Kidney capillary endothelial cell (primary cell): ENCODE measurements at regions not wholly inside any gene's neighbourhood (a gene's known extent, or its start where the extent isn't known, plus 50 kb on each side); places are given as distances from the start of the nearest gene placed in this dataset.
"Not testable (repeated sequence)": the region's sequence is repeated elsewhere in the genome, so short reads cannot be mapped to it uniquely, and the experiment has no call there.

Experiments used
- DNase-seq: peaks from one replicate; pipeline ENCODE4 v3.0.0-alpha.2; 2018; ENCODE audit warnings: low spot score

DNA sequence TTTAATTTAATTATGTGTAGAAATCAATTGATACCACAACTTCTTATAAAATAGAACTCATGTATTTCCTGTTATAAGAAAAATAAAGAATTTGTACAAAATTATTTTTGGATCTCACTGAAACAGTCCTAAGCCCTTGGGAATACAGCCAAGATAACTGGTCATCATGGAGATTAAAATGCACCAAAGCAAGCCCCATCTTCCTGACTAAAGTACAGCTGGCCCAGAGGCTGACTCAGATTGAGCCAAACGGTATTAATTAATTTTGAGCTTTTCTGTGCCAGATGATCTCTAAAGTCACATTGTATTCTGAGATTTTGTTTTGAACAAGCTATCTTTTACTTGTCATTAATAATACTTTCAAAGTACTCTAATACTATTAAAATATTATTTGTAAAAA is 978.5 kb downstream of the TBC1D32 start:
- no peak for DNase-seq

GRCh38 chr6:120354452-120355098 is 979.7 kb downstream of the TBC1D32 start:
- no peak for DNase-seq

DNA sequence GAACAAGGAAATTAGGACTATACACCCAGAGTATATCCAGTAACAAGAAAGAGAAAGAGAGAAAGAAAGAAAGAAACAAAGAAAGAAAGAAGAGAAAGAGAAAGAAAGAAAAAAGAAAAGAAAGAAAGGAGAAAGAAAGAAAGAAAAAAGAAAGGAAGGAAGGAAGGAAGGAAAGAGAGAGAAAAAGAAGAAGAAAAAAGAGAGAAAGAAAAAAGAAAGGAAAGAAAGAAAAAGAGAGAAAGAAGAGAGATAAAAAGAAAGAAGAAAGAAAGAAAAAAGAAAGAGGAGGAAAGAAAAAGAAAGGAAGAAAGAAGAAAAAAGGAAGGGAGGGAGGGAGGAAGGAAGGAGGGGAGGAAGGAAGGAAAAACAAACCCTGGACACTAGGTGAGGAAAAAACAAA is 981.8 kb downstream of the TBC1D32 start:
- no peak for DNase-seq

DNA sequence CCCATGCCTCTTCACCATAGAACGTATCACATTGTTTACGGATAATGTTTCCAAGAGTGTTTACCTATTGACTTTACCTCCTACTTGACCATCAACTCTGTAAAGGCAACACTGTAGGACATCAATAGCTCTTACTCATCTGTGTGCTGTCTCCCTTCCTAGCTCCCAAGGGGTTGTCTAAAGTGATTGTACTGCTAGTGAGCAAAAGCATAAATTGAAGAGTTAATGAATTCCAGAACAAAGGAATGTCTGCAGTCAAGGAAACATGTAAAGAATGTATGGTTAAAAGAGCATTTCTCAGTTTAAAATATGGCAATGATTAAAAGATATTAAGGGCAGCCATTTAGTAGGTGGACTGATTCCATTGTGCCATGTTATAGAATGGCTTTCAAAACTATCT is 985.4 kb downstream of the TBC1D32 start:
- no peak for DNase-seq

DNA sequence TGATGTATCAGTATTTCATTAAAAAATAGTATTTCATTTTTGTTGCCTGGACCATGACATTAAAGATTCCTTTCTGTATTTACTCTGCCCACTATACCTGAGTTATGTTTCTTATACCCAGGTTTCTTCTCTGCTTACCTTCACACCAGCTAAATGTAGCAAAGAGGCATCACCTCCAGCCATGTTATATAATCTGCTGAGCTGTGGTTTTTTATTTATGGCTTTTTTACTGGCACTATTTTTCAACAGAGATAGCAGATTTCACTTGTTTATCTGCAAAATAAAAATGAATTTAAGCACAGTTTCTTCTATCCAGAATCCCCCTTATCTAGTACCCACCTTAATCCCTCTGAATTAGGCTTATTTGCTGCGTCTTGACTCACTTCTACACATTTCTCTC is 979.0 kb upstream of the MAN1A1 start:
- no peak for DNase-seq

GRCh38 chr6:120320481-120321162 is 971.1 kb upstream of the MAN1A1 start:
- DNase-seq, result no peak

GRCh38 chr6:120304223-120304622 is 954.7 kb upstream of the MAN1A1 start:
- DNase-seq, result no peak

DNA sequence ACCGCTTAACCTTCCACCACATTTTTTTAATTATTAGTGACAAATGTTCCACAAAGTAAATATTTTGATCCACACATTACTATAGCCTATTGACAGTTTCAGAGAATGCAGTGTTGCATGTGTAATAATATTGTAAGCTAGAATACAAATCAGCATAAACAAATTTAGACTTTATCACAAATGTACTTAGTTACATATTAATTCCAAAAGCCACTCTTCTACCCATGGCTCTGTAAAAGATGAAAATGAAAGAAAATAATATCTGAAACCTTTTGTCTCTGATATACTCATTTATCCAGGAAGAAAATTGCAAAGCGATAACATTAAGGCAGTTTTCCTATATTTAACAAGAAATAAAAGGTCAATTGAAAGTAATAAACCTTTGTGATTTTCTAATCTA is 954.0 kb upstream of the MAN1A1 start:
- DNase-seq, result no peak

GRCh38 chr6:120302041-120302440 is 952.5 kb upstream of the MAN1A1 start:
- no peak for DNase-seq

- DNase-seq, result no peak
Measured at GRCh38 chr6:120290964-120291363, 941.4 kb upstream of the MAN1A1 start.

DNA sequence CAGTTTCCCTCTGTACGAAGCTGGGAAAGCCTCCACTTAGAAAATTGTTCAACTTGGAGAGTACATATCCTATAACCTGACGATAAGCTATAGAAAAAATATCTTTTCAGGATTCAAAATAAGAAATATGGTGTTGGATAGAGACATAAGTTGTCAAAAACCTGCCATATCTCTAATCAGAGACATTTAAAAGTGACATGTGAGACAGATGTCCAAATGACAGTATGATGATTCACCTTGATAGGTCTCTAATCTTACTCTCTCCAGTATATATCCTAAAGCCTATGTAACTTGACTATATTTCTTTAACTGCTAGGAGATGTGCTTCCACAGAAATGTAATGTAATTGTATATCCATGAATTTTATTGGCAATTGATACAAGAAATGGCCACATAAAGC is 932.4 kb upstream of the MAN1A1 start:
- no peak for DNase-seq

GRCh38 chr6:120279466-120280167 is 930.1 kb upstream of the MAN1A1 start:
- no peak for DNase-seq

- DNase-seq, result no peak
Measured at GRCh38 chr6:120278689-120279396, 929.3 kb upstream of the MAN1A1 start.

- no peak for DNase-seq
Measured at GRCh38 chr6:120274547-120274946, 925.0 kb upstream of the MAN1A1 start.

- DNase-seq, result no peak
Measured at GRCh38 chr6:120273411-120273810, 923.9 kb upstream of the MAN1A1 start.

DNA sequence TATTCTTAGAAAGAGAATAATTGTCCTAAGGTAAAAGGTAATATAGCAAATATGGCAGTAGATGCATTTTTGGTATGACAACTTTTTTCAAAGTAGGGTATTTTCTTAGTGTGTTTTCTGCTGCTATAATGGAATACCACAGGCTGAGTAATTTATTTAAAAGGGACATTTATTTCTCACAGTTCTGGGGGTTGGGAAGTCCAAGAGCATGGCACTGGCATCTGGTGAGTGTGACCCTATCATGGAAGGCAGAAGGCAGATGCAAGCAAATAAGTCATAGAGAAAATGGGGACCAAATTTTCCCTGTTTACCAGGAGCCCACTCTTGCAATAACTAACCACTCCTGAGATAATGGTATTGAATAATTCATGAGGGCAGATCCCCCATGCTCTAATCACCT is 922.5 kb upstream of the MAN1A1 start:
- DNase-seq, result no peak

DNA sequence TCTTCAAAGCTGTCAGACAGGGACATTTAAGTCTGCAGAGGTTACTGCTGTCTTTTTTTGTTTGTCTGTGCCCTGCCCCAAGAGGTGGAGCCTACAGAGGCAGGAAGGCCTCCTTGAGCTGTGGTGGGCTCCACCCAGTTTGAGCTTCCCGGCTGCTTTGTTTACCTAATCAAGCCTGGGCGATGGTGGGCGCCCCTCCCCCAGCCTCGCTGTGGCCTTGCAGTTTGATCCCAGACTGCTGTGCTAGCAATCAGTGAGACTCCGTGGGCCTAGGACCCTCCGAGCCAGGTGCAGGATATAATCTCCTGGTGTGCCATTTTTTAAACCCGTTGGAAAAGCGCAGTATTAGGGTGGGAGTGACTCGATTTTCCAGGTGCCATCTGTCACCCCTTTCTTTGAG is 918.7 kb upstream of the MAN1A1 start:
- not testable (repeated sequence) for DNase-seq

DNA sequence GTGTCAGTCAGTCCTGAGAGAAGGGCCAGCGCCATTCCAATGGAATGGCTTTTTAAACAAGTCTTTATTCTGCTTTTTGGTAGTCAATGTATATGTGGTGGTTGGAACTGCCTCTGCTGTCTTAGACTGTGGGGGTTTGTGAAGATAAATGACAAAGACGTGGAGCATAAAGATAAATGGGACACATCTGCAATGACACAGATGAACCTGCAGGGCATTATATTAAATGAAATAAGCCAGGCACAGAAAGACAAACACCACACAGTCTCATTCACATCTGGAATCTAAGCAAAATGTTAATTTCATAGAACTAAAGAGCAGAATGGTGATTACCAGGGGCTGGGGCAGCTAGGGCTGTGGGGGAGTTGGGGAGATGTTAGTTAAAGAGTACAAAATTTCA is 912.8 kb upstream of the MAN1A1 start:
- DNase-seq, result no peak

- no peak for DNase-seq
Measured at GRCh38 chr6:120260636-120261035, 911.1 kb upstream of the MAN1A1 start.

DNA sequence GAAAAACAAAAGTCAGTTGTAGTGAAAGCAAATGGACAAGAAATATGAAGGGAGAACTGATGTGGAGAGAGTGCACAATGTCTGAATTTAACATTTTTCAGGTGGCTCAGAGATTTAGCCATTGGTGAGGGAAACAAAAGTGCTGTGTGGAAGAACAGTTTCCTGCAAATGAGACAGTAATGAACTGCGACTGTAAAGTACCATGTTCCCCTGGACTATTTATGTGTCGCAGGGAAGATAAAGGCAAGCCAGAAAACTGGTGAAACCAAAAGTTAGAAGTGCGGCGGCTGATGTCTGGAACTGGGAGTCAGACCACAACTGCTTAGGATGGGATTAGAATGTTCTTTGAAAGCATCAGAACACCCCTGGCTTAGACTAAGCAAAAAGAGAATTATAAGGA is 905.1 kb upstream of the MAN1A1 start:
- DNase-seq, result no peak

DNA sequence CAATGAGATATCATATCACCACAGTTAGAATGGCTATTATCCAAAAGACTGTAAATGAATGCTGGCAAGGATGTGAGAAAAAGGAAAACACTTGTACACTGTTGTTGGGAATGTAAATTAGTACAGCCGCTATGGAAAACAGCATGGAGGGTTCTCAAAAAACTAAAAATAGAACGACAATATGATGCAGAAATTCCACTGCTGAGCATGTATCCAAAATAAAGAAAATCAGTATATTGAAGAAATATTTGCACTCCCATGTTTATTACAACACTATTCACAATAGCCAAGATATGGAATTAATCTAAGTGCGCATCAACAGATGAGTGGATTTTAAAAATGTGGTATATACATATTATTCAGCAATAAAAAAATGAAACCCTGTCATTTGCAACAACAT is 898.9 kb upstream of the MAN1A1 start:
- no peak for DNase-seq

DNA sequence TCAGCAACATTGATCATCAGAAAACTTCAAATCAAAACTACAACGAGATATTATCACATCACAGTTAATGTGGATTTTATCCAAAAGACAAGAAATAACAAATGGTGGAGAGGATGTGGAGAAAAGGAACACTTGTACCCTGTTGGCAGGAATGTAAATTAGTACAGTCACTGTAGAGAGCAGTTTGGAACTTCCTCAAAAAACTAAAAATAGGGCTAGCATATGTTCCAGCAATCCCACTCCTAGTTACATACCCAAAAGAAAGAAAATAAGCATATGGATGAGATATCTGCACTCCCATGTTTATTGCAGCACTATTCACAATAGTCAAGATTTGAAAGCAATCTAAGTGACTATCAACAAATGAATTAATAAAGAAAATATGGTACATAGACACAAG is 887.7 kb upstream of the MAN1A1 start:
- no peak for DNase-seq

GRCh38 chr6:120230008-120230407 is 880.4 kb upstream of the MAN1A1 start:
- no peak for DNase-seq
